CD4-positive, CD25-positive, alpha-beta regulatory T cell (primary cell): ENCODE measurements at regions not wholly inside any gene's neighbourhood (a gene's known extent, or its start where the extent isn't known, plus 50 kb on each side); places are given as distances from the start of the nearest gene placed in this dataset.

Source experiments
- ATAC-seq, 2 donors: fragments of 150-1000 bp; cut with Tn5 transposase; one replicate each; pipeline ENCODE4 v1.10.0; 2021; ENCODE audit warnings: low read depth in 2 of 2, moderate number of reproducible peaks in 2 of 2, moderate library complexity in 1 of 2
- DNase-seq, 3 donors: peaks; one replicate each; pipeline versions ENCODE4 v3.0.0 to v3.0.0-alpha.2; 2012 to 2022; ENCODE audit warnings: mixed read lengths in 1 of 3
- H3K27ac ChIP-seq: one replicate; pipeline ENCODE4 v1.7.0; 2013; ENCODE audit warnings: mild to moderate bottlenecking, low read length; ENCODE audit not compliant: insufficient read depth, poor library complexity, severe bottlenecking
- H3K27me3 ChIP-seq: one replicate; pipeline ENCODE4 v1.7.0; 2013; ENCODE audit warnings: low read length; ENCODE audit not compliant: control insufficient read depth, insufficient read depth
- H3K36me3 ChIP-seq: one replicate; pipeline ENCODE4 v1.7.0; 2013; ENCODE audit warnings: mild to moderate bottlenecking, low read length, moderate library complexity; ENCODE audit not compliant: control insufficient read depth, insufficient read depth
- H3K4me1 ChIP-seq: 2 replicates; pipeline ENCODE4 v1.7.0; 2013; ENCODE audit warnings: mild to moderate bottlenecking, low read length; ENCODE audit not compliant: insufficient read depth, control insufficient read depth, poor library complexity, severe bottlenecking
- H3K4me3 ChIP-seq: one replicate; pipeline ENCODE4 v1.7.0; 2013; ENCODE audit warnings: low read depth, mild to moderate bottlenecking, low read length, moderate library complexity
- H3K9me3 ChIP-seq, 2 experiments: 1 replicate in 1 of 2; 2 replicates in 1 of 2; pipeline ENCODE4 v1.7.0; 2013; ENCODE audit warnings: low read length in 2 of 2, mild to moderate bottlenecking in 1 of 2, moderate library complexity in 1 of 2; ENCODE audit not compliant: control insufficient read depth in 2 of 2
- H3K27ac Mint-ChIP-seq, 3 donors: one replicate each; pipeline ENCODE4 v1.8.0; 2020 to 2022; ENCODE audit warnings: mild to moderate bottlenecking in 3 of 3, mixed read lengths in 3 of 3, moderate library complexity in 2 of 3
- H3K27me3 Mint-ChIP-seq: one replicate; pipeline ENCODE4 v1.8.0; 2022; ENCODE audit warnings: mild to moderate bottlenecking, mixed read lengths
- H3K36me3 Mint-ChIP-seq: one replicate; pipeline ENCODE4 v1.8.0; 2020; ENCODE audit warnings: mixed read lengths
- H3K4me1 Mint-ChIP-seq, 4 donors: one replicate each; pipeline ENCODE4 v1.8.0; 2020 to 2022; ENCODE audit warnings: mixed read lengths in 4 of 4, mild to moderate bottlenecking in 1 of 4
- H3K4me3 Mint-ChIP-seq, 4 donors: one replicate each; pipeline ENCODE4 v1.8.0; 2020 to 2022; ENCODE audit warnings: mild to moderate bottlenecking in 4 of 4, mixed read lengths in 4 of 4, moderate library complexity in 3 of 4
- H3K9me3 Mint-ChIP-seq, 7 donors: one replicate each; pipeline ENCODE4 v1.8.0; 2020 to 2022; ENCODE audit warnings: mixed read lengths in 7 of 7, mild to moderate bottlenecking in 3 of 7, moderate library complexity in 2 of 7

DNA sequence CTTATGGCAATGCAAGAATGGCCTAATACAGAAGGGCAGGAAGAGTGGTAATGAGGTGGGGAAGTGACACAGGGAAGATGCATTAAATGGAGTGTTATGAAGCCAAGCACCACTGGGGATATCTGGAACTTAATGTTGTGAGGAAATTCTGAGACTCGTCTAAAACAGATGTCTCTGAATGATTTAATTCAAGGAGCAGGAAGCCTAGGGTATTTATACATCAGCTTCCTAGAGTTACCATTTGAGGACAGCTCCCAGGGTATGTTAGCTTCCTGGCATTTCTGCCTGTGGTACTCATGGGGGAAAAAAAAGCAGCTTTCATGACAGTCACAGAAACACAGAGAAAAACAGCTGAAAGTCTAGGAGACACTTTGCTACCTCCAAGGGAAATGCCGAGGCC lies 989.5 kb downstream of the CBLN2 start:
- Histone ChIP-seq H3K36me3 (no peaks in the 10 kb centered on the region), H3K27me3 (no peaks in the 10 kb centered on the region), H3K9me3 (peaks cover 0 to 6% of the 10 kb centered on the region in 2 experiments), H3K27ac (no peak overlapping the region), H3K4me3 (no peak overlapping the region), H3K4me1 (no peaks in the 10 kb centered on the region)
- Mint-ChIP-seq H3K27me3 (no peaks in the 10 kb centered on the region), H3K27ac (no peak overlapping the region), H3K4me1 (no peaks in the 10 kb centered on the region), H3K4me3 (no peak overlapping the region), H3K9me3 (peaks cover 0 to 10% (median 5%) of the 10 kb centered on the region in 7 donors), H3K36me3 (no peaks in the 10 kb centered on the region)
- ATAC-seq (no peak), DNase-seq (no peak)

- no peaks in the 10 kb centered on the region for H3K27me3 Mint-ChIP-seq
- H3K9me3 Mint-ChIP-seq, result peaks cover 2 to 17% (median 5%) of the 10 kb centered on the region in 7 donors
- Histone ChIP-seq H3K27ac (no peak overlapping the region), H3K27me3 (no peaks in the 10 kb centered on the region), H3K36me3 (no peaks in the 10 kb centered on the region), H3K4me1 (no peaks in the 10 kb centered on the region), H3K4me3 (no peak overlapping the region), H3K9me3 (peaks cover 0 to 2% of the 10 kb centered on the region in 2 experiments)
- no peaks in the 10 kb centered on the region for H3K36me3 Mint-ChIP-seq
- no peaks in the 10 kb centered on the region for H3K4me1 Mint-ChIP-seq
- ATAC-seq (no peak), DNase-seq (no peak)
- H3K27ac Mint-ChIP-seq, result no peak overlapping the region
- H3K4me3 Mint-ChIP-seq, result no peak overlapping the region
Observed at GRCh38 chr18:71541643-71542042, 1002.5 kb downstream of the CBLN2 start.

GRCh38 chr18:71529703-71530303 lies 1014.3 kb downstream of the CBLN2 start:
- Mint-ChIP-seq H3K27ac (no peak overlapping the region), H3K36me3 (no peaks in the 10 kb centered on the region), H3K9me3 (peaks cover 0 to 12% (median 3%) of the 10 kb centered on the region in 7 donors), H3K4me1 (no peaks in the 10 kb centered on the region), H3K4me3 (no peak overlapping the region), H3K27me3 (no peaks in the 10 kb centered on the region)
- no peaks in the 10 kb centered on the region for H3K36me3 ChIP-seq
- ATAC-seq (no peak), DNase-seq (no peak)
- no peak overlapping the region for H3K4me3 ChIP-seq
- H3K27me3 ChIP-seq, result no peaks in the 10 kb centered on the region
- H3K27ac ChIP-seq, result no peak overlapping the region
- no peaks in the 10 kb centered on the region for H3K9me3 ChIP-seq
- no peaks in the 10 kb centered on the region for H3K4me1 ChIP-seq

GRCh38 chr18:71523483-71524435 lies 1020.4 kb downstream of the CBLN2 start:
- Mint-ChIP-seq H3K27ac (no peak overlapping the region), H3K27me3 (no peaks in the 10 kb centered on the region), H3K36me3 (no peaks in the 10 kb centered on the region), H3K9me3 (peaks cover 0 to 6% (median 2%) of the 10 kb centered on the region in 7 donors), H3K4me1 (no peaks in the 10 kb centered on the region), H3K4me3 (no peak overlapping the region)
- Histone ChIP-seq H3K4me3 (no peak overlapping the region), H3K9me3 (no peaks in the 10 kb centered on the region), H3K27me3 (no peaks in the 10 kb centered on the region), H3K27ac (no peak overlapping the region), H3K4me1 (no peaks in the 10 kb centered on the region), H3K36me3 (no peaks in the 10 kb centered on the region)
- ATAC-seq (no peak), DNase-seq (no peak)

- no peaks in the 10 kb centered on the region for H3K36me3 ChIP-seq
- H3K27me3 ChIP-seq, result no peaks in the 10 kb centered on the region
- Mint-ChIP-seq H3K4me3 (no peak overlapping the region), H3K27me3 (no peaks in the 10 kb centered on the region), H3K36me3 (no peaks in the 10 kb centered on the region), H3K9me3 (peaks cover 0 to 16% (median 7%) of the 10 kb centered on the region in 7 donors), H3K27ac (no peak overlapping the region), H3K4me1 (no peaks in the 10 kb centered on the region)
- no peak overlapping the region for H3K4me3 ChIP-seq
- ATAC-seq (no peak), DNase-seq (no peak)
- H3K4me1 ChIP-seq, result no peaks in the 10 kb centered on the region
- no peaks in the 10 kb centered on the region for H3K9me3 ChIP-seq
- H3K27ac ChIP-seq, result no peak overlapping the region
Observed at GRCh38 chr18:71505526-71505925, 1038.6 kb downstream of the CBLN2 start.

DNA sequence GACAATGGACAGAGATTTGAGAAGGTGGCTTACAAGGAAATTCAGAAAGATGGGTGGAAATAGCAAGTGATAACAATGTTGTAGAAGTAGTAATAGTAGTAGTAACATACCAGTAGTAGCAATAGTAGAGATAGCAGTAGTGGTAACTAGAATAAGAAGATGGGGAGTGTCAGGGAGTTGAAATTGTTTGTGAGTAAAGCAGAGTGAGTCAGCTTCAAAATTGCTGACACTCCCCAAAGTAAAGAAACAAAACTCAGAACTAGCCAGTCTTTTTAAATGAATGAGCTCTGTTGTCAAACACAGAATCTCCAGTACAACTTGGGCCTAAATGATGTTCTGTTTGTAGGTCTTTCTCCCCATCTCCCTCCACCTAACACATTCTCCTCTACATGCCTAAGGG lies 1040.9 kb downstream of the CBLN2 start:
- Histone ChIP-seq H3K27me3 (no peaks in the 10 kb centered on the region), H3K36me3 (no peaks in the 10 kb centered on the region), H3K9me3 (no peaks in the 10 kb centered on the region), H3K4me1 (no peaks in the 10 kb centered on the region), H3K27ac (no peak overlapping the region), H3K4me3 (no peak overlapping the region)
- no peak for ATAC-seq
- H3K36me3 Mint-ChIP-seq, result no peaks in the 10 kb centered on the region
- H3K9me3 Mint-ChIP-seq, result peaks cover 0 to 16% (median 7%) of the 10 kb centered on the region in 7 donors
- no peaks in the 10 kb centered on the region for H3K27me3 Mint-ChIP-seq
- H3K4me3 Mint-ChIP-seq, result no peak overlapping the region
- no peaks in the 10 kb centered on the region for H3K4me1 Mint-ChIP-seq
- no peak for DNase-seq
- no peak overlapping the region for H3K27ac Mint-ChIP-seq

DNA sequence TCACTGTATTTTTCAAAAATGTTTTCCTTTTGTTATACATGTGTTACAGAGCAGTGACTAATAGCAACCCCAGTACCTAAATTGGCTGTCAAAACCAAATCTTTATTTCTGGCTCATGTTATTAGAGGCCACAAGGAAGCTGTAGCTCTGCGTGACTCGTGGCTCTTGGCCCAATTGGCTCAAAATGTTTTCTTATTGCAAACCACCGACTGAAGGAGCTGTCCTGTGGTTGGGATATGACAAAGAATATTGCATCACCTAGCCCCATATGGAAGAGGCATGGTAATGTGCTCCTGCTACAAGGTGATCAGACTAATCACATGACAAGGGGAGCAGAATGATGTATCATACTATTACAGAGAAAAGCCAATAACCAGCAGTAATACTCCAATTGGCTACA lies 1058.5 kb downstream of the CBLN2 start:
- Histone ChIP-seq H3K36me3 (no peaks in the 10 kb centered on the region), H3K4me3 (no peak overlapping the region), H3K27ac (no peak overlapping the region), H3K27me3 (no peaks in the 10 kb centered on the region), H3K9me3 (peaks cover 0 to 5% of the 10 kb centered on the region in 2 experiments), H3K4me1 (no peaks in the 10 kb centered on the region)
- Mint-ChIP-seq H3K9me3 (peaks cover 0 to 3% (median 1%) of the 10 kb centered on the region in 7 donors), H3K27me3 (no peaks in the 10 kb centered on the region), H3K4me1 (no peaks in the 10 kb centered on the region), H3K4me3 (no peak overlapping the region), H3K27ac (no peak overlapping the region), H3K36me3 (no peaks in the 10 kb centered on the region)
- ATAC-seq (no peak), DNase-seq (no peak)
